K562 (cell line): ENCODE measurements at regions not wholly inside any gene's neighbourhood (a gene's known extent, or its start where the extent isn't known, plus 50 kb on each side); places are given as distances from the start of the nearest gene placed in this dataset.
A peak's percentile ranks its signal among the peaks of the same experiment; 100 is the strongest.

ENCODE experiments used
- ATAC-seq: fragments of 200-7000 bp; cut with Tn5 transposase; 3 replicates; pipeline ENCODE4 v1.9.1; 2020; ENCODE audit warnings: moderate library complexity
- BruUV-seq: library from RNA; stranded (reverse); fragments of 400-500 nt; replicated peaks from 2 replicates; lab custom pipeline; 2021; lab: Mats Ljungman, UMichigan
- CTCF ChIA-PET: fragments of 300-600 bp; formaldehyde crosslinking; extraction: SDS; loops from one replicate; lab custom pipeline; 2021; ENCODE audit warnings: low intra/inter-chr PET ratio; lab: Yijun Ruan, JAX
- POLR2A ChIA-PET: fragments of 300-600, 350-650 bp; sonication (Branson Sonifier 250); formaldehyde crosslinking; extraction: SDS; loops from one replicate; lab custom pipeline; 2021; ENCODE audit warnings: antibody characterized with exemption, inconsistent platforms; lab: Yijun Ruan, JAX
- DNase-seq, 4 experiments: peaks; one replicate each; pipeline versions ENCODE4 v3.0.0 to v3.0.0-alpha.2; 2011 to 2018; ENCODE audit warnings: low spot score in 3 of 4, mixed read lengths in 3 of 4; ENCODE audit errors: extremely low read depth in 1 of 4
- FAIRE-seq: peaks from 2 replicates; lab custom pipeline; 2011; peaks lifted over from hg19 to GRCh38; lab: Jason Lieb, UNC
- H2AFZ ChIP-seq: 2 replicates; pipeline ENCODE4 v1.6.0; 2011; ENCODE audit warnings: low read depth, low read length, control low read depth, inconsistent platforms
- H3K27ac ChIP-seq: fragments of 200-600 bp; 3 replicates; pipeline ENCODE4 v1.8.0; 2011; ENCODE audit warnings: low read depth, mild to moderate bottlenecking, control low read depth, inconsistent platforms, low read length, moderate library complexity, mixed read lengths; ENCODE audit errors: extremely low read depth
- H3K27me3 ChIP-seq, 2 experiments: fragments of 300-600 bp in 1 of 2; 2 replicates in 1 of 2; 3 replicates in 1 of 2; pipeline versions ENCODE4 v1.6.0 to v1.8.0; 2011; ENCODE audit warnings: inconsistent platforms in 2 of 2, low read length in 2 of 2, mild to moderate bottlenecking in 1 of 2, mixed read lengths in 1 of 2, moderate library complexity in 1 of 2; ENCODE audit not compliant: control insufficient read depth in 2 of 2, insufficient read depth in 2 of 2
- H3K36me3 ChIP-seq: fragments of 300-600 bp; 3 replicates; pipeline ENCODE4 v1.8.0; 2011; ENCODE audit warnings: mild to moderate bottlenecking, low read length, inconsistent platforms; ENCODE audit not compliant: control insufficient read depth, insufficient read depth
- H3K4me1 ChIP-seq, 2 experiments: fragments of 200-600 bp in 1 of 2; replicated peaks in 1 of 2; 2 replicates in 1 of 2; 3 replicates in 1 of 2; pipeline versions ENCODE4 v1.5.1 to v1.8.0; 2011; ENCODE audit warnings: inconsistent platforms in 2 of 2, low read length in 2 of 2, mild to moderate bottlenecking in 1 of 2, mixed read lengths in 1 of 2, moderate library complexity in 1 of 2; ENCODE audit not compliant: control insufficient read depth in 2 of 2, insufficient read depth in 2 of 2
- H3K4me2 ChIP-seq: 2 replicates; pipeline ENCODE4 v1.6.1; 2011; ENCODE audit warnings: low read length, control low read depth, inconsistent platforms, mixed read lengths; ENCODE audit not compliant: insufficient read depth
- H3K4me3 ChIP-seq: fragments of 200-600 bp; sonication (generic), shearing (Covaris generic); 2 replicates; pipeline ENCODE4 v1.5.1; 2016; ENCODE audit warnings: control low read depth, inconsistent platforms
- H3K79me2 ChIP-seq: fragments of 200-600 bp; 3 replicates; pipeline ENCODE4 v1.8.0; 2011; ENCODE audit warnings: low read length, inconsistent platforms; ENCODE audit not compliant: control insufficient read depth, insufficient read depth
- H3K9ac ChIP-seq, 2 experiments: 2 replicates each; pipeline versions ENCODE4 v1.6.0 to v1.6.1; 2011; ENCODE audit warnings: low read depth in 2 of 2, low read length in 2 of 2, control low read depth in 1 of 2, inconsistent platforms in 1 of 2, mild to moderate bottlenecking in 1 of 2, mixed read lengths in 1 of 2; ENCODE audit not compliant: insufficient read depth in 1 of 2
- H3K9me1 ChIP-seq: one replicate; pipeline ENCODE4 v1.6.0; 2011; ENCODE audit warnings: inconsistent platforms, mild to moderate bottlenecking, low read length, moderate library complexity; ENCODE audit not compliant: control insufficient read depth, insufficient read depth
- H3K9me3 ChIP-seq: replicated peaks from 2 replicates; pipeline ENCODE4 v1.5.1; 2011; ENCODE audit warnings: low read depth, low read length, inconsistent platforms; ENCODE audit not compliant: control insufficient read depth, insufficient read depth
- H4K20me1 ChIP-seq: replicated peaks from 2 replicates; pipeline ENCODE4 v1.6.1; 2011; ENCODE audit warnings: low read length, inconsistent platforms, mixed read lengths; ENCODE audit not compliant: control insufficient read depth, insufficient read depth
- ARID1B ChIP-seq: fragments of 450-650 bp; IDR thresholded peaks from 2 replicates; pipeline ENCODE4 v1.6.1; 2016; ENCODE audit warnings: antibody characterized with exemption, mild to moderate bottlenecking, inconsistent platforms
- CTBP1 ChIP-seq: fragments of 450-650 bp; IDR thresholded peaks from 2 replicates; pipeline ENCODE4 v1.6.1; 2016; ENCODE audit warnings: borderline replicate concordance
- ETV5 ChIP-seq: sonication (generic); formaldehyde crosslinking; IDR thresholded peaks from 2 replicates; pipeline ENCODE4 v1.4.0; 2020; ENCODE audit warnings: low read depth, mild to moderate bottlenecking, missing genetic modification reagents
- GATAD2A ChIP-seq: fragments of 450-650 bp; IDR thresholded peaks from 2 replicates; pipeline ENCODE4 v1.6.1; 2017
- HDAC2 ChIP-seq: fragments of 450-650 bp; IDR thresholded peaks from 2 replicates; pipeline ENCODE4 v1.6.1; 2016; ENCODE audit warnings: mild to moderate bottlenecking
- JUNB ChIP-seq: fragments of 450-650 bp; formaldehyde crosslinking; conservative IDR thresholded peaks from 2 replicates; pipeline ENCODE4 v1.4.0; 2020; ENCODE audit warnings: mild to moderate bottlenecking
- JUND ChIP-seq, 2 experiments: IDR thresholded peaks; 2 replicates in 1 of 2; 3 replicates in 1 of 2; pipeline ENCODE4 v1.6.1; 2011; ENCODE audit warnings: borderline replicate concordance in 2 of 2, low read depth in 2 of 2, low read length in 2 of 2, improper control_type of control experiment in 1 of 2, missing biosample characterization in 1 of 2, missing genetic modification characterization in 1 of 2, missing genetic modification reagents in 1 of 2
- KLF16 ChIP-seq: IDR thresholded peaks from 2 replicates; pipeline ENCODE4 v1.6.1; 2016; ENCODE audit warnings: antibody characterized with exemption
- MBD2 ChIP-seq: sonication (generic); IDR thresholded peaks from 2 replicates; pipeline ENCODE4 v1.6.1; 2016; ENCODE audit warnings: low read depth, borderline replicate concordance
- NCOR1 ChIP-seq: fragments of 450-650 bp; IDR thresholded peaks from 2 replicates; pipeline ENCODE4 v1.6.1; 2016; ENCODE audit warnings: mild to moderate bottlenecking, moderate library complexity
- NFIC ChIP-seq: fragments of 450-650 bp; IDR thresholded peaks from 2 replicates; pipeline ENCODE4 v1.6.1; 2017; ENCODE audit warnings: mild to moderate bottlenecking, inconsistent platforms
- PHB2 ChIP-seq: fragments of 450-650 bp; IDR thresholded peaks from 2 replicates; pipeline ENCODE4 v1.6.1; 2017; ENCODE audit warnings: low read depth
- PKNOX1 ChIP-seq: fragments of 450-650 bp; IDR thresholded peaks from 2 replicates; pipeline ENCODE4 v1.6.1; 2016
- RCOR1 ChIP-seq, 2 experiments: IDR thresholded peaks; 2 replicates each; pipeline ENCODE4 v1.6.1; 2012; ENCODE audit warnings: low read depth in 2 of 2, low read length in 2 of 2, borderline replicate concordance in 1 of 2, improper control_type of control experiment in 1 of 2
- SMAD1 ChIP-seq: fragments of 150-350 bp; IDR thresholded peaks from 2 replicates; pipeline ENCODE4 v1.6.1; 2014; ENCODE audit warnings: low read length, low read depth; ENCODE audit not compliant: partially characterized antibody
- SMAD3 ChIP-seq: fragments of 450-650 bp; formaldehyde crosslinking; conservative IDR thresholded peaks from 2 replicates; pipeline ENCODE4 v1.4.0; 2020; ENCODE audit warnings: mild to moderate bottlenecking
- STAG1 ChIP-seq: sonication (generic); formaldehyde crosslinking; IDR thresholded peaks from 2 replicates; pipeline ENCODE4 v1.5.0; 2020; ENCODE audit warnings: missing genetic modification reagents, borderline replicate concordance
- TBL1XR1 ChIP-seq, 2 experiments: IDR thresholded peaks; 2 replicates each; pipeline ENCODE4 v1.6.1; 2012; ENCODE audit warnings: improper control_type of control experiment in 2 of 2, low read length in 2 of 2, mild to moderate bottlenecking in 1 of 2
- TCF3 ChIP-seq: sonication (generic); formaldehyde crosslinking; IDR thresholded peaks from 2 replicates; pipeline ENCODE4 v1.4.0; 2020; ENCODE audit warnings: mild to moderate bottlenecking, missing genetic modification reagents
- ZBTB5 ChIP-seq: fragments of 450-650 bp; IDR thresholded peaks from 2 replicates; pipeline ENCODE4 v1.6.1; 2017; ENCODE audit warnings: antibody characterized with exemption
- ZEB2 ChIP-seq: fragments of 450-650 bp; IDR thresholded peaks from 2 replicates; pipeline ENCODE4 v1.6.1; 2016
- ZKSCAN8 ChIP-seq: fragments of 200-800 bp; sonication (Bioruptor generic); IDR thresholded peaks from 2 replicates; pipeline ENCODE4 v1.6.1; 2016; ENCODE audit warnings: missing genetic modification characterization, missing compliant biosample characterization
- ZNF766 ChIP-seq: fragments of 200-800 bp; sonication (Bioruptor generic); conservative IDR thresholded peaks from 2 replicates; pipeline ENCODE4 v1.6.1; 2016; ENCODE audit warnings: missing genetic modification characterization, missing compliant biosample characterization
- WGBS: fragments of 100-300 bp; shearing (Covaris generic); methylation state at CpG from one replicate; pipeline ENCODE4 v1.1.6; 2016; ENCODE audit warnings: low coverage, mixed read lengths; ENCODE audit not compliant: insufficient coverage; ENCODE audit errors: missing lambda C conversion rate; 5-methylcytosine and 5-hydroxymethylcytosine counted together
- in situ Hi-C: fragments of 300-500 bp; cut with MboI; formaldehyde crosslinking; loops from 4 replicates; pipeline ENCODE4 v1.15.0; 2018; ENCODE audit warnings: inconsistent platforms, mixed read lengths
- intact Hi-C: fragments of 100-400 bp; cut with micrococcal nuclease; formaldehyde crosslinking; loops from 2 replicates; pipeline ENCODE4 v1.14.2; 2022

GRCh38 chrX:10819973-10820372 lies 199.6 kb upstream of the MID1 start:
- no peaks in the 10 kb centered on the region for H4K20me1 ChIP-seq
- H3K9me3 ChIP-seq = no peaks in the 10 kb centered on the region
- H3K36me3 ChIP-seq = no peaks in the 10 kb centered on the region
- ChIA-PET CTCF (no interaction called here), POLR2A (interaction anchor here (0.5 to 1.4 kb wide), 4 partner anchors 8 to 32 kb away, joined by 3 to 8 read pairs (median 4); no protein-coding TSS in a partner anchor)
- H3K27ac ChIP-seq = no peak overlapping the region
- in situ Hi-C loops = no loop called here
- no TSS peak for BruUV-seq
- peak overlapping the region; percentile 14; the same call in 1 of the 2 replicates for H3K4me2 ChIP-seq
- FAIRE-seq (peak; percentile 89), ATAC-seq (peak; percentile 90), DNase-seq (peak; percentile 4 to 69 (median 32))
- H2AFZ ChIP-seq = 0 out of 2 replicates have a peak overlapping the region, but pooled peaks have one; percentile 16
- no peak overlapping the region for H3K9ac ChIP-seq
- H3K4me3 ChIP-seq = no peak overlapping the region
- no peaks in the 10 kb centered on the region for H3K79me2 ChIP-seq
- H3K4me1 ChIP-seq = peaks cover 0 to 14% of the 10 kb centered on the region in 2 experiments; a peak in 2 of 5 replicates
- no peaks in the 10 kb centered on the region for H3K9me1 ChIP-seq
- WGBS = 0% methylated on average over 1 of the region's 1 CpG
- intact Hi-C loops = no loop called here
- no peaks in the 10 kb centered on the region for H3K27me3 ChIP-seq
- TF ChIP-seq GATAD2A (0 out of 2 replicates have a peak, but pooled peaks have one; percentile 64), MBD2 (peak; percentile 66), JUND (IDR thresholded peaks at IDR 0.05; ENCODE audit: borderline replicate concordance, low read depth, low read length) (peak; percentile 12; the same call in 1 of the 2 replicates), JUND (tag; IDR thresholded peaks at IDR 0.05; ENCODE audit: borderline replicate concordance, low read depth, low read length) (no peak; the same call in 2 of the 3 replicates), STAG1 (no peak), TCF3 (CRISPR knock-in tag) (peak; percentile 91), ARID1B (peak; percentile 98), SMAD3 (CRISPR knock-in tag) (0 out of 2 replicates have a peak, but pooled peaks have one; percentile 58), PHB2 (peak; percentile 74; the same call in 1 of the 2 replicates), ETV5 (CRISPR knock-in tag) (no peak), TBL1XR1 (IDR thresholded peaks at IDR 0.05; ENCODE audit: low read length in 2 of 2) (peak in 1 of 2 experiments; percentile 43; a peak in 1 of 4 replicates), HDAC2 (peak; percentile 36; the same call in 1 of the 2 replicates), NFIC (peak; percentile 77), PKNOX1 (peak; percentile 32; the same call in 1 of the 2 replicates), SMAD1 (peak; percentile 65), CTBP1 (peak; percentile 59; the same call in 1 of the 2 replicates), KLF16 (peak; percentile 88), JUNB (CRISPR knock-in tag) (no peak), ZEB2 (no peak), ZKSCAN8 (CRISPR knock-in tag) (no peak), ZNF766 (CRISPR knock-in tag) (0 out of 2 replicates have a peak, but pooled peaks have one; percentile 31), ZBTB5 (no peak), NCOR1 (peak; percentile 91), RCOR1 (IDR thresholded peaks at IDR 0.05; ENCODE audit: borderline replicate concordance in 1 of 2, low read depth in 2 of 2, low read length in 2 of 2) (peak in 1 of 2 experiments; percentile 75; a peak in 2 of 4 replicates)
